HG03108 (cell line): ENCODE measurements at regions not wholly inside any gene's neighbourhood (a gene's known extent, or its start where the extent isn't known, plus 50 kb on each side); places are given as distances from the start of the nearest gene placed in this dataset.

ENCODE experiments used
- ATAC-seq: cut with Tn5 transposase; IDR thresholded peaks from one replicate; pipeline ENCODE4 v1.9.1; 2021; ENCODE audit warnings: moderate library complexity; ENCODE audit not compliant: unreplicated experiment

- no peak for ATAC-seq
These were observed 63.5 kb upstream of the TGFBR2 start for GRCh38 chr3:30542897-30543296.

- ATAC-seq = no peak
These were observed 61.6 kb upstream of the TGFBR2 start for GRCh38 chr3:30544812-30545211.

- no peak for ATAC-seq
These were observed 59.5 kb upstream of the TGFBR2 start for GRCh38 chr3:30546934-30547333.

GRCh38 chr3:30547716-30548115 is 58.7 kb upstream of the TGFBR2 start:
- ATAC-seq = no peak

GRCh38 chr3:30548600-30548999 is 57.8 kb upstream of the TGFBR2 start:
- no peak for ATAC-seq

GRCh38 chr3:30549600-30549999 is 56.8 kb upstream of the TGFBR2 start:
- no peak for ATAC-seq

- no peak for ATAC-seq
These were observed 56.2 kb upstream of the TGFBR2 start for GRCh38 chr3:30550246-30550645.

- no peak for ATAC-seq
These were observed 55.1 kb upstream of the TGFBR2 start for GRCh38 chr3:30551266-30551665.

GRCh38 chr3:30551927-30552326 is 54.5 kb upstream of the TGFBR2 start:
- no peak for ATAC-seq

GRCh38 chr3:30553641-30554316 is 52.6 kb upstream of the TGFBR2 start:
- ATAC-seq = no peak

GRCh38 chr3:30554317-30554690 is 52.1 kb upstream of the TGFBR2 start:
- ATAC-seq = no peak

GRCh38 chr3:30555968-30556367 is 50.4 kb upstream of the TGFBR2 start:
- ATAC-seq = no peak
